Superior temporal gyrus (tissue), 1 donor: ENCODE measurements at regions not wholly inside any gene's neighbourhood (a gene's known extent, or its start where the extent isn't known, plus 50 kb on each side); places are given as distances from the start of the nearest gene placed in this dataset.
"Not testable (repeated sequence)": the region's sequence is repeated elsewhere in the genome, so short reads cannot be mapped to it uniquely, and the experiment has no call there.

Source experiments
- DNase-seq: peaks from one replicate; pipeline ENCODE4 v3.0.0-alpha.2; 2016; ENCODE audit errors: extremely low spot score

DNA sequence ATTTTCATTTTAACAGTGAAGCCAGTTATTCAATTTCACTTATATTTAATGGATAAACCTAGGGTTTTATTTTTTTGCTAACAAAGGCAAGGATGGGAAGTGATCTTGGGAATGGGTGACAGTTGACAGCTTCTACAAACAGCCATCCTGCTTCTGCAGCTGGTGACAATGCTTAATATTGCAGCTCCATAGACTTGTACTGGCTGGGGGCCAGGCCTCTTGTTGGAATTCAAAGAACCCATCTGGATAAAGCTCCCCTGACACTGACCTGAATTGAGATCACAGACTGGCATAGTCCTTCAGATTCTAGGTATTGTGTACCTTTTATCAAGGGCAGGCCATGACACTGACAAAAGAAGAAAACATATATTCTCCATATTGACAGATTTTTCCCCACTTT is 664.6 kb upstream of the FOXG1 start:
- no peak for DNase-seq

DNA sequence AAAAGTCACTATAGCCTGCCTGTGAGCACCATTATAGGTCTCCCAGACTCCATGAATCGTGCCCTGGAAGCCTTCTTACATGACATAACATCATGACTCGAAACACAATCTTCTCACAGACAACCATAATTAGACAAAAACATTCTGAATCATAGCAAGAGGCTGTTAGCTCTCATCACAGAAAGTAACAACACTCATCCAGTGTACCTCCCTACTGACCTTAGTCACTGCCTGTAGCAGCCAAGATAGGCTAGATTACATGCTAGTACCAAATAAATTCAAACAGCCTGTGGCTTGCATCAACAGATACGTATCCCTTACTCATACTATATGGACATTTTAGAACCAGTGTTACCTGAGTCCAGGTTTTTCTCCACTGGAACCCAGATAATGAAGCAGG is 663.8 kb upstream of the FOXG1 start:
- no peak for DNase-seq

- DNase-seq = no peak
These were observed 653.3 kb upstream of the FOXG1 start for GRCh38 chr14:28113311-28113710.

- DNase-seq = no peak
These were observed 649.9 kb upstream of the FOXG1 start for GRCh38 chr14:28116716-28117115.

DNA sequence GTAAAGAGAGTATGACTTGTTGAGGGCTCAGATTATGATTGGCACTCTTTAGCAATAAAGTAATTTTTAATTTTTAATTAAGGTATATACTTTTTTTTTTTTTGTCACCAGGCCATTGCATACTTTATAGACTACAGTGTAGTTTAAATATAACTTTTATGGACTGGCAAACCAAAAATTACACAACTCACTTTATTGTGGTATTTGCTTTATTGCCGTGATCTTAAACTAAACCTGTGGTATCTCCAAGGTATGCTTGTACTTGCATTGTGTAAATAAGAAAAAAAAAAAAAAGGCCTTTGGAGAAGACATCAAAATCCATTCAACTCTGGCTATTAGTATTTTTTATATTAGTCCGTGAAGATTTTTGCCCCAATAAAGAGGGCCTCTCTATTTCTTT is 646.7 kb upstream of the FOXG1 start:
- DNase-seq = no peak

GRCh38 chr14:28120391-28120790 is 646.2 kb upstream of the FOXG1 start:
- DNase-seq = peak; percentile 41

DNA sequence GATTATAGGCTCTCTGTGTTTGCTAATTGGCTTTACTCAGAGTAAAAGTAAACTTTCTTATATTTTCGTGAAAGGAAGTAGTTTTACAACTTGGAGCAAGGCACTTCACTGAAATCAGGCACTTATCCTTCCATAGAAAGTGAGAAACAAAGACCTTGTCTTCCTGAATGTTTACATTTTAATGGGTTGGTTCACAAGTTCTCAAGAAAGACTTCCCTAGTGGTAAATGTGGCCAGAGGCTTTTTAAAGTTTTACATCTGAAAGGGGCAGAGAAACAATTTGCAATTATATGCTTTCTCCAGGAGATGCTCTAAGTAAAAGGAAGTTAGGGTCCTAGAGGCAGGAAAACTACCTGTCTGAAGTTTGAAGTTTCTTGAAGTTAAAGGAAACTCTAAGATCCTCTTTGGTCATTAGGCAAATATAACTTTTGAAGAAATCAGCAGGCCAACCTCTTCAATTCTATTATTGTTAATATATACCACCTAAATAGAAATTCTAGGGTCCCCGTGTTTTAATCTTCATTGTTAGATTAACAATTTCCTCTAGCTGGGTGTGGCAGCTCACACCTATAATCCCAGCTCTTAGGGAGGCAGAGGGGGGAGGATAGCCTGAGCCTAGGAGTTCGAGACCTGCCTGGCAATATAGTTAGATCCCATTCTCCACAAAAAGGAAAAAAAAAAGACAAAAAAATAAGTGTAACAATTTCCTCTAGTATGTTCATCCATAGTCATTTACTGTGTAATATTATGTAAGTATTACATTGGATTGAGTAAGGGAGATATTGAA is 644.9 kb upstream of the FOXG1 start:
- no peak for DNase-seq

GRCh38 chr14:28130610-28131284 is 635.8 kb upstream of the FOXG1 start:
- DNase-seq = no peak

- DNase-seq = no peak
These were observed 628.2 kb upstream of the FOXG1 start for GRCh38 chr14:28138341-28138740.

DNA sequence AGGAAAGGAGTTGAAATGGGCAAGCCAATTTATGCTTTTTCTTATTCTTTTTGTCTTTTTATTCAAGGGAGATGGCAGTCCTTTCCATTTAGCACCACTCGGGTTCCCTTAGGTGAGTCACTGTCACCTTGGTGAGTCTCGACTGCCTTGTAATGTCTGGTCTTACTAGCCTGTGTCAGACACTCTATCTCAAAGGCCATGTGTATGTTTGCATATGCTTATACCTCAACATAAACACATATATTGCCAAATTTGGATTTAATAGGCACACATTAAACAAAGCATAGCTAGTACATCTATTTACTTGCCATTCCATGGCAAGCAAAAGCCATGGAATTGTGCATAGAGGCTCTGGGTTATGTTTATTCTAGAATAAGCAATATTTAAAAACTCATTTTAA is 624.9 kb upstream of the FOXG1 start:
- DNase-seq = no peak

- DNase-seq = peak; percentile 83
These were observed 624.1 kb upstream of the FOXG1 start for GRCh38 chr14:28142400-28143015.

DNA sequence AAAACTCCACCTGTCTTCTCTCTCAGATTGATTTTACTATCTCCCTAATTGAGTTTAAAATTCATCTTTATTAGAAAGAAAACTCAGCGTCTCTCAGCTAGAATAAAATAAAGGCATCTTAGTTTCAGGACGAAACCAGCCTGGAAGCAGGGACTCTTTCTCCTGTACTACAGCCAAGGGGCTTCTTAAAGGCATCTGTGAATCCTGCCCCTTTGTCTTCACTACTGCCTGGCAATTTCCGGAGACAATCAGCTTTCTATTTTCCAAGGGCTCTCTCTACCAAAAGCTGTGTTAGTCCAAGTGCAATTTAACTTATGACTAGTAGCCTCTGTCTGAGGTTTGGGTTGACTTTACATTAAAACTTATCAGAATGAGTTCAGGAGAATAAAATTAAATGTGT is 623.3 kb upstream of the FOXG1 start:
- peak; percentile 61 for DNase-seq

- no peak for DNase-seq
These were observed 614.7 kb upstream of the FOXG1 start for GRCh38 chr14:28151926-28152325.

- DNase-seq = no peak
These were observed 614.0 kb upstream of the FOXG1 start for GRCh38 chr14:28152453-28153044.

DNA sequence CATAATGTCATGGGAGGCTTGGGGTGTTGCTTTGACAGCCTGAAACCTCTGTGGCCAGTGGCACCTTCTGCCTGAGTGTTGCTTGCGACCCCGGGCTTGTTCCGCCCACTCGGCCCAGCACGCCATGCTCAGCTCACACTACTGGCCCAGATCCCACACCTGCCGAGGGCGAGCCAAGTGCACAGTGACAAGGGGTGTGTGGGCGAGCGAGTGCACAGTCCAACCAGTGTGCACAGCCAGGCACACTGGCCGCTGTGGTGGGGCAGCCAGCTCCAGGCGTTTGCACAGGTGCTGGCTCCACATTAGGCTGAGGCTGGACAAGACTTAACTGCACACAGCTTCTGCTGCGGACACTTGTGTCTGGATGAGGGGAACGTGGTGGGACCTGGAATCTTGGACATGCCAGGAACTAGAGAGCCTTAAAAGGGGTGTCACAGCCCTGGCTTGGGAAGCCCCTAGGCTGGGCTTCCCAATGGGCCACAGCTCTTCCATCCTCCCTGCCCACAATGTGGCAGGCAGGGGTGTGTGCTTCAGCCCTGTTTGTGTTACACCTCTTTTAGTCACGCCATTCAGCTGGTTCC is 609.2 kb upstream of the FOXG1 start:
- no peak for DNase-seq

GRCh38 chr14:28157887-28158791 is 608.4 kb upstream of the FOXG1 start:
- DNase-seq = no peak

- no peak for DNase-seq
These were observed 605.5 kb upstream of the FOXG1 start for GRCh38 chr14:28161040-28161439.

- no peak for DNase-seq
These were observed 603.4 kb upstream of the FOXG1 start for GRCh38 chr14:28163233-28163632.

DNA sequence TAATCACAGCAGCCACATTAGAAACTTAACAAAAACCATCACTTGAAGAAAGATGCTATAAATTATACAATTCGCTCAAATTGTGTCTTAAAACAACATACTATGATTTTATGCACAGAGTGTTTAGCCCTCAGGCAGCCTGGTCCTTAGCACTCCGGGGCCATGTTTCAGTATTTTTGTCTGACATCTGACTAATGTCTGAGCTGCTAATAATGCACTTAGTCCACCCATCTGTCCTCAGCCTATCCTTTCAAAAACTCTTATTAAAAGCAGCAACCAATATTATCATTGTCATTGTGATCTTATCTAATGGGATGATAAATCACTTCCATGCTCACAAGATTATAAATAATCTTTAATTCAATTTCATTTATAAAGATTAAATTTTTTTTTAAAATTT is 602.7 kb upstream of the FOXG1 start:
- no peak for DNase-seq

- not testable (repeated sequence) for DNase-seq
These were observed 578.4 kb upstream of the FOXG1 start for GRCh38 chr14:28187902-28188830.
